Adrenal gland (tissue), 9 donors: ENCODE measurements at regions not wholly inside any gene's neighbourhood (a gene's known extent, or its start where the extent isn't known, plus 50 kb on each side); places are given as distances from the start of the nearest gene placed in this dataset.
"Not testable (repeated sequence)": the region's sequence is repeated elsewhere in the genome, so short reads cannot be mapped to it uniquely, and the experiment has no call there.

Experiments used
- DNase-seq, 7 donors: peaks; one replicate each; pipeline ENCODE4 v3.0.0-alpha.2; 2019 to 2020
- H3K27ac ChIP-seq, 5 donors: fragments of 200-600 bp; sonication (generic) in 4 of 5; 1 replicate in 3 of 5; 2 replicates in 2 of 5; pipeline versions ENCODE4 v1.5.1 to v1.8.0; 2016 to 2020; ENCODE audit warnings: mild to moderate bottlenecking in 1 of 5
- H3K27me3 ChIP-seq: fragments of 200-600 bp; 2 replicates; pipeline ENCODE4 v1.8.0; 2021
- H3K36me3 ChIP-seq, 2 donors: fragments of 200-600 bp; replicated peaks in 1 of 2; 1 replicate in 1 of 2; 2 replicates in 1 of 2; pipeline versions ENCODE4 v1.5.1 to v1.8.0; 2018 to 2022
- H3K4me1 ChIP-seq, 2 donors: fragments of 200-600 bp; replicated peaks in 1 of 2; 1 replicate in 1 of 2; 2 replicates in 1 of 2; pipeline versions ENCODE4 v1.5.1 to v1.8.0; 2018 to 2021
- H3K4me3 ChIP-seq, 4 donors: fragments of 200-600 bp; sonication (generic) in 3 of 4; one replicate each; pipeline ENCODE4 v1.5.1; 2016 to 2018
- H3K9me3 ChIP-seq, 3 donors: fragments of 200-600 bp; sonication (generic) in 1 of 3; replicated peaks in 1 of 3; 1 replicate in 2 of 3; 2 replicates in 1 of 3; pipeline versions ENCODE4 v1.5.1 to v1.8.0; 2016 to 2021
- CTCF ChIP-seq, 6 experiments: fragments of 450-650 bp in 4 of 6; fragments of 200-600 bp in 2 of 6; sonication (generic) in 1 of 6; IDR thresholded peaks; 1 replicate in 5 of 6; 2 replicates in 1 of 6; pipeline versions ENCODE4 v1.5.1 to v1.8.0; 2016 to 2021; ENCODE audit warnings: antibody characterized with exemption in 6 of 6, mild to moderate bottlenecking in 2 of 6, moderate library complexity in 1 of 6
- POLR2A ChIP-seq, 2 donors: fragments of 450-650 bp; IDR thresholded peaks; one replicate each; pipeline ENCODE4 v1.6.1; 2017; ENCODE audit warnings: antibody characterized with exemption in 2 of 2, mild to moderate bottlenecking in 2 of 2, moderate library complexity in 1 of 2
- WGBS, 4 donors: extraction: QIAGEN DNeasy Blood & Tissue Kit in 2 of 4; methylation state at CpG; one replicate each; pipeline versions ENCODE4 v1.1.5 to v1.1.7; 2013 to 2017; 5-methylcytosine and 5-hydroxymethylcytosine counted together
- intact Hi-C, 2 donors: fragments of 100-400 bp; cut with DNase I; formaldehyde crosslinking; loops; one replicate each; pipeline versions ENCODE4 v1.14.1 to v1.15.0; 2022 to 2023
- donor health status: healthy with polysubstance abuse.
- donor health status: Bipolar disorder and iron deficiency.
- donor health status: DM: yes; HTN: yes; CAD: no.
- donor health status: DM: no; HTN: no; CAD: no.
- donor health status: DM: no; HTN: no; CAD: no.

GRCh38 chr6:168852376-168852884 lies 401.2 kb downstream of the THBS2 start:
- H3K27ac ChIP-seq: no peak overlapping the region
- TF ChIP-seq CTCF (IDR thresholded peaks at IDR 0.05): no peak
- H3K27me3 ChIP-seq: no peaks in the 10 kb centered on the region
- H3K36me3 ChIP-seq: no peaks in the 10 kb centered on the region
- intact Hi-C loops: no loop called here
- 80 to 88% (median 86%) methylated on average over 12 of the region's 12 CpGs for WGBS, 4 donors
- no peaks in the 10 kb centered on the region for H3K9me3 ChIP-seq
- no peak for DNase-seq
- H3K4me1 ChIP-seq: no peaks in the 10 kb centered on the region
- H3K4me3 ChIP-seq: peak overlapping the region in 1 of 4 donors; percentile 32

GRCh38 chr6:168851460-168852375 lies 401.9 kb downstream of the THBS2 start:
- TF ChIP-seq CTCF (IDR thresholded peaks at IDR 0.05): no peak
- TF ChIP-seq POLR2A (IDR thresholded peaks at IDR 0.05): no peak
- Histone ChIP-seq H3K36me3 (no peaks in the 10 kb centered on the region), H3K27me3 (no peaks in the 10 kb centered on the region), H3K4me1 (no peaks in the 10 kb centered on the region), H3K4me3 (peak overlapping the region in 1 of 4 donors; percentile 32), H3K9me3 (no peaks in the 10 kb centered on the region), H3K27ac (no peak overlapping the region)
- intact Hi-C loops: no loop called here
- 55 to 77% (median 70%) methylated on average over 6 to 11 of the region's 11 CpGs for WGBS, 4 donors
- DNase-seq: no peak

GRCh38 chr6:168850027-168850736 lies 403.5 kb downstream of the THBS2 start:
- H3K4me1 ChIP-seq, H3K27ac ChIP-seq, intact Hi-C loops, H3K36me3 ChIP-seq, H3K4me3 ChIP-seq, H3K9me3 ChIP-seq, DNase-seq, H3K27me3 ChIP-seq: not testable (repeated sequence)
- 87 to 92% (median 89%) methylated on average over 15 to 26 of the region's 26 CpGs for WGBS, 4 donors

GRCh38 chr6:168849459-168849858 lies 404.2 kb downstream of the THBS2 start:
- intact Hi-C loops: no loop called here
- TF ChIP-seq CTCF (IDR thresholded peaks at IDR 0.05): no peak
- Histone ChIP-seq H3K36me3 (no peaks in the 10 kb centered on the region), H3K27ac (no peak overlapping the region), H3K4me1 (no peaks in the 10 kb centered on the region), H3K4me3 (no peak overlapping the region), H3K9me3 (no peaks in the 10 kb centered on the region), H3K27me3 (no peaks in the 10 kb centered on the region)
- 88 to 91% (median 89%) methylated on average over 5 to 8 of the region's 8 CpGs for WGBS, 4 donors
- DNase-seq: no peak
